ENCODE measurements at regions not wholly inside any gene's neighbourhood (a gene's known extent, or its start where the extent isn't known, plus 50 kb on each side); places are given as distances from the start of the nearest gene placed in this dataset.

GRCh38 chr4:81870275-81870674, 398.6 kb upstream of the RASGEF1B start:
- TF ChIP-seq CTCF (IDR thresholded peaks at IDR 0.05; ENCODE audit: low read depth, low read length, poor library complexity, severe bottlenecking) (no peak), EZH2phosphoT487 (IDR thresholded peaks at IDR 0.05; ENCODE audit: borderline replicate concordance, low read length) (no peak)

Data from DOHH2 (cell line).